IPS DF 19.7 (cell line): ENCODE measurements at regions not wholly inside any gene's neighbourhood (a gene's known extent, or its start where the extent isn't known, plus 50 kb on each side); places are given as distances from the start of the nearest gene placed in this dataset.
"Not testable (repeated sequence)": the region's sequence is repeated elsewhere in the genome, so short reads cannot be mapped to it uniquely, and the experiment has no call there.

Source experiments
- DNase-seq: peaks from one replicate; pipeline ENCODE4 v3.0.0-alpha.2; 2013; ENCODE audit warnings: low read depth, low spot score

GRCh38 chr3:95626107-95626506, 1188.3 kb upstream of the EPHA6 start:
- no peak for DNase-seq

GRCh38 chr3:95627293-95627692, 1187.1 kb upstream of the EPHA6 start:
- no peak for DNase-seq

- no peak for DNase-seq
Measured at GRCh38 chr3:95627697-95628096, 1186.7 kb upstream of the EPHA6 start.

- peak; percentile 9 for DNase-seq
Measured at GRCh38 chr3:95629802-95630201, 1184.6 kb upstream of the EPHA6 start.

DNA sequence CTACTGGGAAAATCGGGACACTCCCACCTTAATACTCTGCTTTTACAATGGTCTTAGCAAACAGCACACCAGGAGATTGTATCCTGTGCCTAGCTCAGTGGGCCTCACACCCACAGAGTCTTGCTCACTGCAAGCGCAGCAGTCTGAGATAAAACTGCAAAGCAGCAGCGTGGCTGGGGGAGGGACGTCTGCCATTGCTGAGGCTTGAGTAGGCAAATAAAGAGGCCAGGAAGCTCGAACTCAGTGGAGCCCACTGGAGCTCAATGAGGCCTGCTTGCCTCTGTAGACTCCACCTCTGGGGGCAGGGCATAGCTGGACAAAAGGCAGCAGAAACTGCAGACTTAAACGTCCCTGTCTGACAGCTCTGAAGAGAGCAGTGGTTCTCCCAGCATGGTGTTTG, 1169.1 kb upstream of the EPHA6 start:
- DNase-seq, result no peak

GRCh38 chr3:95654570-95655362, 1159.6 kb upstream of the EPHA6 start:
- DNase-seq, result no peak

GRCh38 chr3:95655363-95655986, 1158.9 kb upstream of the EPHA6 start:
- DNase-seq, result no peak

GRCh38 chr3:95670765-95671164, 1143.6 kb upstream of the EPHA6 start:
- no peak for DNase-seq

DNA sequence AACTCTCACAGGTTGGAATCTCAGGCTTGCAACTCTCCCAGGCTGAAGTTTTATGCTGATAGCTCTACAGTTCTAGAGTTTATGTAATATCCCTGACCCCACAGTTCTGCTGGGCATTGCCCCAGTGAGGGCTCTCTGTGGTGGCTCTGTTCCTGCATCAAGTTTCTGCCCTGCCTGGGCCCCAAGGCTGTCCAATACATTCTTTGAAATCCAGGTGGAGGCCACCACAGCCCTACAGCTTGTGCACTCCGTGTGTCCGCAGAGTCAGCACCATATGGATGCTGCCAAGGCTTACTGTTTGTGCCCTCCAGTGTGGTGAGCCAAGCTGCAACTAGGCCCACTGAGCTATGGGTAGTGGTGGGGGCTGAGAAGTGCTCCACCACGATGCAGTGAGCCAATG, 1141.2 kb upstream of the EPHA6 start:
- DNase-seq, result no peak

- no peak for DNase-seq
Measured at GRCh38 chr3:95705786-95706418, 1108.5 kb upstream of the EPHA6 start.

DNA sequence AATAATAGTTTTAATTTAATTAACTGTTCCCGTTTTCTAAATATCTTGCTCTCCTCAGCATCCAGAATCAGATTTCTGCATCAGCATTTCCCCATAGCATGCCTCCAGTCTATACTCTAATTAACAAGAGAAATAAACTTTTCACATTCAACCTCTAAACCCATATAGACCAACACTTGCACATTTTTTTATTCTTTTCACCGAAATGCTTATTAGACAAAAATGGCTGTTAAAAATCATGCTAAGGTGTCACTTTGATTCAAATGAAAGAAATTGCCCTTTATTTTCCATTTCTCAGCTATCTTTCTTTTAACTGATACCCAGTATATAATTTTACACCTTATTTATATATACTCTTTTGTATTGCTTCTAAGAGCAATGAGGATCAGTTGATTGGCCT, 1107.1 kb upstream of the EPHA6 start:
- DNase-seq, result no peak

DNA sequence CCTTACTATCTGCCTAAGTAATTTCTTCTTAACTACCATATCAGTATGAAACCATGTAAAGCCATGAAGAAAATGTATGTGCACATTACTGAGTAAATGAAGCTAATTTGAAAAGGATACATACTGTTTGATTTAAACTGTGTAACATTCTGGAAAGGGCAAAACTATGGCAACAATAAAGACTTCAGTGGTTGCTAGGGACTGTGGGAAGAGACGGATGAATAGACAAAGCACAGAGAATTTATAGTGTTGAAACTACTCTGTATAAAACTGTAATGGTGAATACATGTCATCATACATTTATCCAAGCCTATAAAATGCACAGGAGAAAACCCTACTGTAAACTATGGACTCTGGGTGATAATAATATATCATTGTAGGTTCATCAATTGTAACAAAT, 1103.7 kb upstream of the EPHA6 start:
- no peak for DNase-seq

- DNase-seq, result no peak
Measured at GRCh38 chr3:95711789-95712188, 1102.6 kb upstream of the EPHA6 start.

GRCh38 chr3:95715128-95715527, 1099.3 kb upstream of the EPHA6 start:
- no peak for DNase-seq

- DNase-seq, result no peak
Measured at GRCh38 chr3:95717048-95717447, 1097.3 kb upstream of the EPHA6 start.

GRCh38 chr3:95718168-95718567, 1096.2 kb upstream of the EPHA6 start:
- DNase-seq, result no peak

- no peak for DNase-seq
Measured at GRCh38 chr3:95719481-95719880, 1094.9 kb upstream of the EPHA6 start.

DNA sequence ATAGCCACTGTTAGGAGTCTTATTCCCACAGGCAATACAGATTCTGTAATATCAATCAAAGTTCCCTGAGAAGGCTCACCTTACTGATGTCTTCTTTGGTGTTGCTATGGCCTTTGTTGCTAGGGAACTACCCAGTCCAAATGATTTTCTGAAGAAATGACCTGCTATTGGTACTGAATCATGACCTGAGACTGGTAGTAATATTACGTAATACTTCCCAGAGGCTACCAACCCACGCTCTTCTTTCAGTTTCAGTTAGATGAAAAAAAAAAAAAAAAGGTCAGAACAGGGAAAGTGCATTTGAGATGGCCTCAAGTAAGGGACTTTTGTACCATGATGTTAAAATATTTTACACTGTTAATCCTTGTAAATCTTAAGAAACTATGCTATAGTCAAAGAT, 1092.5 kb upstream of the EPHA6 start:
- no peak for DNase-seq

DNA sequence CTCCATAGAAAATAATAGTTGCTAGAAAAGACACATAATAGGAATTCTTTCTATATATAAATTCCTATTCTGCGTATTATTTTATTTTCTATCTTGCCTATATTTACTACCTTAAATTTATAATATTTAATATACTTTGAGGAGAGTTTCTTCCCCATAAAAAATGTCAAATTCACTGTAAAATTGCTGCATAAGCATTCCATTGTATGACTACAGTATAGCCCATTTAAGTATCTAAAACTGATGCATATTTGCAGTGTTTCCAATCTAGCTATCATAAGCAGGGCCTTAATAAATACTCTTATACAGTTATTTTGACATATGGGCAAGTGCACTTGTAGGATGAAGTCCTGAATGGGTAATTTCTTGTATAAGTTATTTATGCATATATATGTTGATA, 1088.6 kb upstream of the EPHA6 start:
- no peak for DNase-seq

- DNase-seq, result no peak
Measured at GRCh38 chr3:95731753-95732152, 1082.6 kb upstream of the EPHA6 start.

- no peak for DNase-seq
Measured at GRCh38 chr3:95733336-95733735, 1081.1 kb upstream of the EPHA6 start.

DNA sequence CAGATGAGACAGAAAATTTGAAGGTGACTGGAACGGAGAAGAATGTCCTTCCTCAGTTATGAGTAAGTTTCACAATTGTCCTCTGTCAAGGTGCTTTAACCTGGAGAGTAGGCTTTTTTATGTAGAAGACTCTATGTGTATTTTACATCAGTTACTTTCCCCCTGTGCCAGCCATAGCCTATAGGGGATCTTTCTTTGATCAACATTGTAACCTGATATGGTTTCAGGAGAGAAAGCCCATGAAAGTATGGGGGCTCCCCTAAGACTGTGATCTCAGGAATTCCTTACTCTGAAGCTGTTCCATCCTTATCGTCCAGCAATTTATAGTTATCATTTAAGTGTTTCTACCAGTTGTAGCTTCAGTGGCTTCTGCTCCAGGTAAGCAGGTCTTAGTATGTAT, 1076.3 kb upstream of the EPHA6 start:
- DNase-seq, result no peak

DNA sequence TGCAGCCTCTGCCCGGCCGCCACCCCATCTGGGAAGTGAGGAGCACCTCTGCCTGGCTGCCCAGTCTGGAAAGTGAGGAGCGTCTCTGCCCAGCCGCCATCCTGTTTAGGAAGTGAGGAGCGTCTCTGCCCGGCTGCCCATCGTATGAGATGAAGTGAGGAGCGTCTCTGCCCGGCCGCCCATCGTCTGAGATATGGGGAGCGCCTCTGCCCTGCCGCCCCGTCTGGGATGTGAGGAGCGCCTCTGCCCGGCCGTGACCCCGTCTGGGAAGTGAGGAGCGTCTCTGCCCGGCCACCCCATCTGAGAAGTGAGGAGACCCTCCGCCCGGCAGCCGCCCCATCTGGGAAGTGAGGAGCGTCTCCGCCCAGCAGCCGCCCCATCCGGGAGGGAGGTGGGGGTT, 1069.5 kb upstream of the EPHA6 start:
- DNase-seq, result not testable (repeated sequence)
